Osteocyte (in vitro differentiated cells): ENCODE measurements at regions not wholly inside any gene's neighbourhood (a gene's known extent, or its start where the extent isn't known, plus 50 kb on each side); places are given as distances from the start of the nearest gene placed in this dataset.
"Not testable (repeated sequence)": the region's sequence is repeated elsewhere in the genome, so short reads cannot be mapped to it uniquely, and the experiment has no call there.

ENCODE experiments used
- DNase-seq: peaks from one replicate; pipeline ENCODE4 v3.0.0; 2021; ENCODE audit warnings: mixed read lengths; ENCODE audit not compliant: unreplicated experiment; ENCODE audit errors: extremely low spot score
- H3K27ac Mint-ChIP-seq: one replicate; pipeline ENCODE4 v1.8.0; 2021; ENCODE audit warnings: mild to moderate bottlenecking, mixed read lengths; ENCODE audit not compliant: unreplicated experiment
- H3K27me3 Mint-ChIP-seq: one replicate; pipeline ENCODE4 v1.8.0; 2021; ENCODE audit warnings: mixed read lengths; ENCODE audit not compliant: unreplicated experiment
- H3K36me3 Mint-ChIP-seq: one replicate; pipeline ENCODE4 v1.8.0; 2021; ENCODE audit warnings: mixed read lengths; ENCODE audit not compliant: unreplicated experiment
- H3K4me1 Mint-ChIP-seq: one replicate; pipeline ENCODE4 v1.8.0; 2021; ENCODE audit warnings: mixed read lengths; ENCODE audit not compliant: unreplicated experiment
- H3K4me3 Mint-ChIP-seq: one replicate; pipeline ENCODE4 v1.8.0; 2021; ENCODE audit warnings: mild to moderate bottlenecking, moderate library complexity, mixed read lengths; ENCODE audit not compliant: unreplicated experiment
- H3K9me3 Mint-ChIP-seq: one replicate; pipeline ENCODE4 v1.8.0; 2021; ENCODE audit warnings: mixed read lengths; ENCODE audit not compliant: unreplicated experiment
- CTCF ChIP-seq: fragments of 200-600 bp; sonication (generic); IDR thresholded peaks from 2 replicates; pipeline ENCODE4 v1.5.0; 2021; ENCODE audit warnings: antibody characterized with exemption, mild to moderate bottlenecking, moderate library complexity

GRCh38 chr5:167375125-167375524, 916.3 kb upstream of the WWC1 start:
- Mint-ChIP-seq H3K27me3 (peaks cover 26% of the 10 kb centered on the region), H3K27ac (no peak overlapping the region)

GRCh38 chr5:167378894-167379723, 912.3 kb upstream of the WWC1 start:
- peaks cover 42% of the 10 kb centered on the region for H3K27me3 Mint-ChIP-seq
- no peak overlapping the region for H3K4me3 Mint-ChIP-seq
- no peaks in the 10 kb centered on the region for H3K4me1 Mint-ChIP-seq
- TF ChIP-seq CTCF, result no peak
- H3K9me3 Mint-ChIP-seq, result no peaks in the 10 kb centered on the region
- H3K36me3 Mint-ChIP-seq, result no peaks in the 10 kb centered on the region
- no peak for DNase-seq
- no peak overlapping the region for H3K27ac Mint-ChIP-seq

More at GRCh38 chr5:167375125-167375524, 916.3 kb upstream of the WWC1 start:
- H3K4me1 Mint-ChIP-seq, result no peaks in the 10 kb centered on the region
- no peak for DNase-seq
- H3K9me3 Mint-ChIP-seq, result no peaks in the 10 kb centered on the region
- no peaks in the 10 kb centered on the region for H3K36me3 Mint-ChIP-seq
- TF ChIP-seq CTCF, result no peak
- H3K4me3 Mint-ChIP-seq, result no peak overlapping the region

GRCh38 chr5:167381457-167381856, 910.0 kb upstream of the WWC1 start:
- Mint-ChIP-seq H3K36me3 (no peaks in the 10 kb centered on the region), H3K27me3 (peaks cover 42% of the 10 kb centered on the region), H3K4me1 (no peaks in the 10 kb centered on the region), H3K4me3 (no peak overlapping the region), H3K27ac (no peak overlapping the region), H3K9me3 (no peaks in the 10 kb centered on the region)
- no peak for DNase-seq
- TF ChIP-seq CTCF, result no peak

- Mint-ChIP-seq H3K4me3 (no peak overlapping the region), H3K27me3 (peaks cover 28% of the 10 kb centered on the region)
- DNase-seq, result no peak
Observed at GRCh38 chr5:167389537-167389936, 901.9 kb upstream of the WWC1 start.

GRCh38 chr5:167391286-167391685, 900.2 kb upstream of the WWC1 start:
- DNase-seq, H3K27ac Mint-ChIP-seq, H3K9me3 Mint-ChIP-seq, H3K36me3 Mint-ChIP-seq, H3K4me1 Mint-ChIP-seq, H3K4me3 Mint-ChIP-seq: not testable (repeated sequence)
- H3K27me3 Mint-ChIP-seq, result peaks cover 29% of the 10 kb centered on the region

More at GRCh38 chr5:167389537-167389936, 901.9 kb upstream of the WWC1 start:
- no peaks in the 10 kb centered on the region for H3K36me3 Mint-ChIP-seq
- H3K9me3 Mint-ChIP-seq, result no peaks in the 10 kb centered on the region
- no peaks in the 10 kb centered on the region for H3K4me1 Mint-ChIP-seq
- no peak for TF ChIP-seq CTCF
- no peak overlapping the region for H3K27ac Mint-ChIP-seq
